ENCODE measurements at regions not wholly inside any gene's neighbourhood (a gene's known extent, or its start where the extent isn't known, plus 50 kb on each side); places are given as distances from the start of the nearest gene placed in this dataset.

GRCh38 chr20:52789716-52790115 lies 182.4 kb upstream of the TSHZ2 start:
- Histone ChIP-seq H2AFZ (ENCODE audit: low read depth, low read length) (no peak overlapping the region), H3K36me3 (replicated peaks; ENCODE audit: low read depth, low read length) (no peaks in the 10 kb centered on the region), H3K4me2 (ENCODE audit: low read length) (no peak overlapping the region), H3K4me1 (ENCODE audit: low read length) (no peaks in the 10 kb centered on the region), H3K79me2 (ENCODE audit: low read length) (no peaks in the 10 kb centered on the region), H3K9ac (ENCODE audit: low read length) (no peak overlapping the region), H3K27me3 (ENCODE audit: low read depth, low read length) (peaks cover 38% of the 10 kb centered on the region), H3K4me3 (ENCODE audit: low read length) (no peak overlapping the region), H3K9me3 (ENCODE audit: insufficient read depth, low read length) (no peaks in the 10 kb centered on the region), H4K20me1 (ENCODE audit: insufficient read depth, low read length) (no peaks in the 10 kb centered on the region), H3K27ac (ENCODE audit: low read length) (no peak overlapping the region)
- TF ChIP-seq CTCF (IDR thresholded peaks at IDR 0.05; ENCODE audit: low read depth, low read length) (no peak), EZH2phosphoT487 (IDR thresholded peaks at IDR 0.05; ENCODE audit: low read depth) (no peak)

DNA sequence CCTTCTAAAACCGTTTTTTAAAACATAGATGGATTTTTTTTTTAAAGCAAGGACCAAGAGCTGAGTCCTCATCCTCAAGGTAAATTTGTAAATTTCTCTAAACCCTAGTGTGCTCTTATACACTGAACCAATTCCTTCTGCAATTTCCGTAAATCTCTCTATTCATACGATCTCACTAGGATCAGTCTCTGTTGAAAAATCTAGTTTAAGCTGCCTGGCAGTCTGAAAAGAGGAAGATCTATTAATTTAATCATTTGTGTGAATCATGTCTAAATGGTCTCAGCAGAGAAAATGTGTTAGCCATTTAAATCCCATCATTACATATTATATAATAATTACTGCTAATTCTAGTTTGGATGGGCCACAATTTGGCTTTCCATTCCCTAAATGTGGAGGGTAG lies 184.2 kb upstream of the TSHZ2 start:
- Histone ChIP-seq H3K9ac (ENCODE audit: low read length) (no peak overlapping the region), H3K9me3 (ENCODE audit: insufficient read depth, low read length) (no peaks in the 10 kb centered on the region), H3K79me2 (ENCODE audit: low read length) (no peaks in the 10 kb centered on the region), H3K4me3 (ENCODE audit: low read length) (no peak overlapping the region), H3K4me1 (ENCODE audit: low read length) (no peaks in the 10 kb centered on the region), H3K4me2 (ENCODE audit: low read length) (no peak overlapping the region), H3K27ac (ENCODE audit: low read length) (no peak overlapping the region), H4K20me1 (ENCODE audit: insufficient read depth, low read length) (no peaks in the 10 kb centered on the region), H3K27me3 (ENCODE audit: low read depth, low read length) (peaks cover 32% of the 10 kb centered on the region), H3K36me3 (replicated peaks; ENCODE audit: low read depth, low read length) (no peaks in the 10 kb centered on the region), H2AFZ (ENCODE audit: low read depth, low read length) (no peak overlapping the region)
- no peak for TF ChIP-seq CTCF (IDR thresholded peaks at IDR 0.05; ENCODE audit: low read depth, low read length)
- TF ChIP-seq EZH2phosphoT487 (IDR thresholded peaks at IDR 0.05; ENCODE audit: low read depth): no peak

GRCh38 chr20:52787216-52787615 lies 184.9 kb upstream of the TSHZ2 start:
- no peak overlapping the region for H3K4me3 ChIP-seq (ENCODE audit: low read length)
- H2AFZ ChIP-seq (ENCODE audit: low read depth, low read length): no peak overlapping the region
- peaks cover 28% of the 10 kb centered on the region for H3K27me3 ChIP-seq (ENCODE audit: low read depth, low read length)
- no peak overlapping the region for H3K9ac ChIP-seq (ENCODE audit: low read length)
- H3K4me1 ChIP-seq (ENCODE audit: low read length): no peaks in the 10 kb centered on the region
- no peak overlapping the region for H3K4me2 ChIP-seq (ENCODE audit: low read length)
- H3K36me3 ChIP-seq (replicated peaks; ENCODE audit: low read depth, low read length): no peaks in the 10 kb centered on the region
- H3K9me3 ChIP-seq (ENCODE audit: insufficient read depth, low read length): no peaks in the 10 kb centered on the region
- H4K20me1 ChIP-seq (ENCODE audit: insufficient read depth, low read length): no peaks in the 10 kb centered on the region
- H3K27ac ChIP-seq (ENCODE audit: low read length): no peak overlapping the region
- H3K79me2 ChIP-seq (ENCODE audit: low read length): no peaks in the 10 kb centered on the region
- TF ChIP-seq EZH2phosphoT487 (IDR thresholded peaks at IDR 0.05; ENCODE audit: low read depth) (no peak), CTCF (IDR thresholded peaks at IDR 0.05; ENCODE audit: low read depth, low read length) (no peak)

DNA sequence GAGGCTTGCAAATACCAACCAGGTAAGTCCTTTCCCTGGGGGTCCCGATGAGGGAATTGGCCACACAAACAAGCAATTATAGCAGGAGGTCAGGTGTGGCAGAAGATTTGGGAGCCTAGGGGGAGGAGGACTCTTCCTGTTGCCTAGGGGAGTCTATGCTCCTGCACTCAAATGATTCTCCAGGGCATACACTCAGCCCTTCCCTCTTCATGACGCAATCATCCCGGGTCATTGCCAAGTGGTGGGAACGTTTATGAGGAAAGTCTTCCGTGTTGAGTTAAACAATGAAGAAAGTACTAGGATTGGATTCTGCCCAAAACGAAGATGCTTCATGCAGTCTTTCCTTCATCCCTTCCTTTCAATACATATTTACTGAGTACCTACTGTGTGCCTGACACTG lies 186.5 kb upstream of the TSHZ2 start:
- no peak overlapping the region for H3K4me3 ChIP-seq (ENCODE audit: low read length)
- H2AFZ ChIP-seq (ENCODE audit: low read depth, low read length): no peak overlapping the region
- H3K9me3 ChIP-seq (ENCODE audit: insufficient read depth, low read length): no peaks in the 10 kb centered on the region
- no peaks in the 10 kb centered on the region for H4K20me1 ChIP-seq (ENCODE audit: insufficient read depth, low read length)
- H3K27me3 ChIP-seq (ENCODE audit: low read depth, low read length): peaks cover 18% of the 10 kb centered on the region
- H3K4me1 ChIP-seq (ENCODE audit: low read length): no peaks in the 10 kb centered on the region
- H3K27ac ChIP-seq (ENCODE audit: low read length): no peak overlapping the region
- TF ChIP-seq EZH2phosphoT487 (IDR thresholded peaks at IDR 0.05; ENCODE audit: low read depth) (no peak), CTCF (IDR thresholded peaks at IDR 0.05; ENCODE audit: low read depth, low read length) (no peak)
- no peaks in the 10 kb centered on the region for H3K79me2 ChIP-seq (ENCODE audit: low read length)
- H3K9ac ChIP-seq (ENCODE audit: low read length): no peak overlapping the region
- no peaks in the 10 kb centered on the region for H3K36me3 ChIP-seq (replicated peaks; ENCODE audit: low read depth, low read length)
- no peak overlapping the region for H3K4me2 ChIP-seq (ENCODE audit: low read length)
